ENCODE measurements at regions not wholly inside any gene's neighbourhood (a gene's known extent, or its start where the extent isn't known, plus 50 kb on each side); places are given as distances from the start of the nearest gene placed in this dataset.
"Not testable (repeated sequence)": the region's sequence is repeated elsewhere in the genome, so short reads cannot be mapped to it uniquely, and the experiment has no call there.

GRCh38 chr18:73458186-73458964, 590.6 kb upstream of the NETO1 start:
- DNase-seq (ENCODE audit: low spot score), result no peak

- no peak for DNase-seq (ENCODE audit: low spot score)
Measured at GRCh38 chr18:73456643-73457042, 588.9 kb upstream of the NETO1 start.

DNA sequence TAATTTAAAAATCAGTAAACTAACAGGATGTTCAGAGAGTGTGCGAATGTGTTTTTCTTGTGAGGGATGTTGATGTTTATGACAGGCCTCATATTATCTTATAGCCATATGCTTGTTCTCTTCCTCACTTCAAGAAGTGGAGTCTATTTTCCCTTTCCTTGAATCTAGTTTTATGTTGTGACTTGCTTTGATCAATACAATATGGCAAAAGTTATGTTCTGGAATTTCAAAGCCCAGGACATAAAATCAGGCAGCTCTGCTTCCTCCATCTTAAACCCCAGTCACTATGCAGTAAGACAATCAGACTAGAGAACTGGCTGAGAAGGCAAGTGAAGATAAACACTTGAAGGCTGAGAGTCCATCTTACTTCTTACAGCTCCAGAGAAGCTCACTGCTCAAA, 585.1 kb upstream of the NETO1 start:
- no peak for DNase-seq (ENCODE audit: low spot score)

DNA sequence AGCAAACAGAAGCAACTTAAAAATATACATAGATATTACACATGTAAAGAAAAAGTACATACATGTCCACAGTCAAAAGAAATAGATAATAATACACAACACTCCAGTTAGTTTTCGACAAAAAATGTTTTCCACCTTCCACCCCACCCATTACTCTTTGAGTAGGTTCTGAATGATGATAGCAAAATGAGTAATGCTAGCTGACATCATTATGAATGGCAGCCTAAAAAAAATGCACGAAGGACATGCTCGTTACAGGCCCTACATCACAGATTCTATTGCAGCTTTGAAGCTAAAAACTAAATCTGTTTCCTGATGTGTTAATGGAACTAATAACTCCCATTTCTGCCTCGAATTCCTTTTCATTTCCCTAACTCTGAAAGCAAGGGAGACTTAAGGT, 578.7 kb upstream of the NETO1 start:
- no peak for DNase-seq (ENCODE audit: low spot score)

DNA sequence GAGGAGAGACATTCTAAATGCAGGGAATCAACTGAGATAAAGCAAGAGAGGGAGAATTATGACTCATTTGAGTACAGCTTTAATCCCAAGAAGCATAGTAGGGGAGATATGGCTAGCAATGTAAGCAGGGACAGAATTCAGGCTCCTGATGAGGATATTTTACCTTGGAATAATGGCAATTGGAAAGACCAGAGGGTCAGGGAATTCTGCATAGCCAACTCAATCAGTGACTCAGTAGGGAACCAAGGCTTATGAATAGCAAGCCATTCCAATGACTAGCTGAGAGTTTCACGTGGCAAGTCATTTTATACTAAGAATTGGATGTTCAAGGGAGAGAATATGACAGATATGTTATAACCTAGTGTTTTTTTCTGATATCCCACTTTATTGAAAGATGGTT, 563.8 kb upstream of the NETO1 start:
- DNase-seq (ENCODE audit: low spot score), result no peak

DNA sequence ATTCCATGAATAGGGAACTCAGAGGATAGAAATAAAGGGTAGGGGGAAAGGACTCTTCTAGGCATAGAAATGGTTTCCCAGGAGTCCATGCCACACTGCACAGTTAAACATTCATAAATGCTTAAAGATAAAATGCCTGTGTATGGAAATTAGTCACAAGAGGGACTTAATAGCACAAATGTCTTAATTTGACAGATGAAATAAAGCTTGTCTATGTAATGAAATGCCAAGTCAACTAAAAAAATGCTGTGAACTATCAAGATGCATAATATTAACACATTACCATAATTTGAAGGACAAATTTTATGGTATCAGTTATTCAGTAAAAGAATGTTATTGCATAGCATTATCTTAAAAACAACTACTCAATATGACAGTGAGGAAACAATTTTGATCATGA, 553.2 kb upstream of the NETO1 start:
- no peak for DNase-seq (ENCODE audit: low spot score)

DNA sequence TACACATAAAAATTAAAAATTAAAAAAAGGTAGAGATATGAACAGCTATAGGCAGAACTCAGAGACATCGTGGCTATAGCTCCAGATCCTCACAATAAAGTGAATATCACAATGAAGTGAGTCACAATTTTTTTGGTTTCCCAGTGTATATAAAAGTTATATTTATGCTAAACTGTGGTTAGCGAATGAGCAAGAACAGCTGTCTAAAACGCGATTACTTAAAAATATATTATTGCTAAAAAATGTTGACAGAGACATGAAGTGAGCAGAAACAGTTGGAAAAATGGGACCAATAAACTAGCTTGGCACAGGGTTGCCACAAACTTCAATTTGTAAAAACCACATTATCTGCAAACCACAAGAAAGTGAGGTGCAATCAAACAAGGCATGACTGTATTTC, 551.7 kb upstream of the NETO1 start:
- no peak for DNase-seq (ENCODE audit: low spot score)

DNA sequence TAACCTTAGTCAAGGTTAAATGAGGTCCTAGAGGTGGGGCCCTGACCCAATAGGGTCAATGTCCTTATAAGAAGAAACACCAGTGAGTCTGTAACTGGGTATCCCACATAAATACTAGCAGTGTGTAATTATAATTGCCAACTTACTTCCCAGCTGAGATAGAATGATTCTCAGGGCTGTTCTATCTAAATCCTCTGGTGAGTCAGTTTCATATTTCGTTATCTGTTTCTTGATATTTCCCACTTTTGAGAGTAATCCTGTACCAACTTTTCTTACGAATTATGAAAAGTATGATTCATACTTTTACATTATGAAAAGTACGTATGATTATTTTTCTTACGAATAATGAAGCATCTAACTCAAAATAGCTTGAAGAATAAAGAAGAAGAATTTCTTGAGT, 546.8 kb upstream of the NETO1 start:
- DNase-seq (ENCODE audit: low spot score), result no peak

DNA sequence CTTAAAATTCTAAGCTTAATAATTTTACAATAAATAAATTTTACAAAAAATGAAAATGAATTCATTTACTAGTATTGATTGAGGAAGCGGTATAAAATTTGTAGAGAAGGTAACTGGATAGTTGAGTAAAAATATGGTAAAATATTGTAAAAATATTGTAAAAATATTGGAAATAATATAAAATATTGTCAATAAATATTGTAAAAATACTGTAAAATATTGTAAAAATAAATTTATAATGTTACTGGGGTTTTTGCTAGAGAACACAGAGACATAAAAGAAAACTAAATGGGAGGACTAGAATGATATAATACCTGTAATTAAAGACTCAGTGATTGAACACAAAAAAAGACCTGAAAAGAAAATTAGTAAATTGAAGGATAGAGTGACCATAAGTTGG, 546.3 kb upstream of the NETO1 start:
- no peak for DNase-seq (ENCODE audit: low spot score)

- no peak for DNase-seq (ENCODE audit: low spot score)
Measured at GRCh38 chr18:73409242-73409641, 541.5 kb upstream of the NETO1 start.

GRCh38 chr18:73408469-73408868, 540.7 kb upstream of the NETO1 start:
- DNase-seq (ENCODE audit: low spot score), result no peak

GRCh38 chr18:73407506-73407905, 539.7 kb upstream of the NETO1 start:
- no peak for DNase-seq (ENCODE audit: low spot score)

DNA sequence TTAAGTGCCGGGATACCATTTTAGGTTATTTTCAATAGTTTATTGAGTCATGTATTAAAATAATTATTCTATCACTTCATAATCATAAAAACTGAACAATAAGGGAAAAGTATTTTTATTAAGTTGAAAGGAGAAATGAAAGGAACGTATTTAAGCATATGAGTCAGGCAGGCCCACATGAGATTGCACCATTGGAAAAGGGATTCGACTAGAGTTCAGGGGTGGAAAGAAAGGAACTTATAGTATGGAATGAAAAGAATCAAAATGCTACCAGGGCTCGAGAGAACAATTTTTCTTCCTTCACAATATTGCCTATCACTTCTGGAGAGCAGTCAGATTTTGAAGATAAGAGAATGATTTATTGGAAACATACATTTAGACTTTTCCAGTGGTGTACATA, 516.5 kb upstream of the NETO1 start:
- no peak for DNase-seq (ENCODE audit: low spot score)

- DNase-seq (ENCODE audit: low spot score), result no peak
Measured at GRCh38 chr18:73381699-73382036, 513.9 kb upstream of the NETO1 start.

DNA sequence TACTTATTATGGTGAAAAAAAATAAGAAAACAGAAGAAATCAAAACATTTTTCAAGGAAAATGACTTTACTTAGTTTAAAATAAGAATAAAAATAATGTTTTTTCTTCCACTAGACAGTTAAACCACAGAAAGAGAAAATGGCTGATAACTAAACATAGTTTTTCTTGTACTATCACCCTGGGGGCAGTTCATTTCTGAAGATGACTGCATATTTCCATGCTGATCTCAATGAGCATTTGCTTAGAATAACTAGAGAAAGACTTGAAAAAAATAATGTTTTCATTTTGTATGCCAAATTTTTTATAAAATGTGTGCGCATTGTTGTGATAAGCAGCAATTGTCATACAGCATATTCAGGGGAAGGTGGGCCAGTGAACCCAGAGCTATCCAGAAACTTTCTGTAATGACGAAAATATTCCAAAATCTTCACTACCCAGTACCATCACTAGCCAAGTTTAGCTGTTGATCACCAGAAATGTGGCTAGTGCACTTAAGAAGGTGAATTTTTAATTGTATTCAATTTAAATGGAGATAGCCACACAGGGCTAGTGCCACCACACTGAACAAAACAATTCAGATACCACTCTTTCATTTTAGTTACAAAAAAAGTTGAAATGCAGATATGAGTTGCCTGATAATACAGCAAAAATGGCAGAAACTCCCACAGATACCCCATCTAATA, 513.4 kb upstream of the NETO1 start:
- no peak for DNase-seq (ENCODE audit: low spot score)

- DNase-seq (ENCODE audit: low spot score), result no peak
Measured at GRCh38 chr18:73366713-73367112, 498.9 kb upstream of the NETO1 start.

DNA sequence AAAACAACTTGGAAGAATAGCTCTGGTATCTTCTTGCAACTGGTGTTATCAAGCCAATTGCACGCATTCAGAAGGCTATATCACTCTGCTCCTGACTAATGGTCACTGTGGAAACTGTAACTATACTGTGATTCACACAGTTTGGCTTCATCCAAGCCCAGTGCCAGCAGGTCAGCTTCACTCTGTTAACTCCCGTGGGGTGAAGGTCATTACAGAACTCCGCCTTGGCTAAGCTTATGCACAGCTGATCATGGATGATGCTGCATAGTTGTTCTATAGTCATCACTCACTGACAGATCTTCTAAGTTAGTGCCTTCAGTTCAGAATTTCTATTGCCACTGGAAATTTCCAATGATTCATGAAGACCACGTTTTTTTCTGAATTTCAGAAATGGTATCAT, 497.2 kb upstream of the NETO1 start:
- DNase-seq (ENCODE audit: low spot score), result no peak

DNA sequence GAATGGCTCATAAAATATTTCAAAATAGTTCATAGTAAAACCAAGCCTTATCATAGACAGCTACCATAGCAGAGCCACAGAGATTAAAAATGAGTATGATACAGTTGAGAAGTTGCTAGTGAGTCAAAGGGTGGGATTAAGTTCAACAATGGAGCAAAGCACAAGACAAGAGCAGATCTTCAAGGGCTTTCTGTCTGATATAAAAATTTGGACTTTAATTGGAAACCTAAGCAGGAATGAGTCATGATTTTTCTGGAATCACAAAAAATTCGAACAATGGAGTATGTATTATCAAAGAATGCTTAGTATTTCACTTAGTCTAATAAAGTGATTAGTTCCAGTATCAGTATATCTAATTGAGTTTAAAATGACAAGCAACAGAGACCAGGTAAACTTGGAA, 487.3 kb upstream of the NETO1 start:
- no peak for DNase-seq (ENCODE audit: low spot score)

DNA sequence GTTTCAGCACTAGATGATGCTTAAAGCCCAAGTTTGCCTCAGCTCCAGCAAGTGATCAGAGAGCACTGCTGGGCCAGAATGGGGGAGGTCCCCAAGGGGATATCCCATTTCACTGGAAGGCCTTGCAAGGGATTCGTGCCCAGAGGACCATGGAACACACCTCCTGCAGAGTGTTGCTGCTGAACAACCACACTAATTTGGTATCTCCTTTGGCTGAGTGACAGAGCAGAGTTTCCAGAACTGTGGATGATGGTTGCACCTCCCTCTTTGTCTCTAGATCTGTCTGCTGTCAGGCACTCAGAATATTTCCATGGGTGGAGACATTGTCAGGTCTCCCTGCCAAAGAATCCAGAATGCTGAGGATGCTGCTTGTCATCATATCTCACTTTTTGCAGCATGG, 484.8 kb upstream of the NETO1 start:
- no peak for DNase-seq (ENCODE audit: low spot score)

GRCh38 chr18:73340135-73340977, 472.6 kb upstream of the NETO1 start:
- peak; percentile 21 for DNase-seq (ENCODE audit: low spot score)

DNA sequence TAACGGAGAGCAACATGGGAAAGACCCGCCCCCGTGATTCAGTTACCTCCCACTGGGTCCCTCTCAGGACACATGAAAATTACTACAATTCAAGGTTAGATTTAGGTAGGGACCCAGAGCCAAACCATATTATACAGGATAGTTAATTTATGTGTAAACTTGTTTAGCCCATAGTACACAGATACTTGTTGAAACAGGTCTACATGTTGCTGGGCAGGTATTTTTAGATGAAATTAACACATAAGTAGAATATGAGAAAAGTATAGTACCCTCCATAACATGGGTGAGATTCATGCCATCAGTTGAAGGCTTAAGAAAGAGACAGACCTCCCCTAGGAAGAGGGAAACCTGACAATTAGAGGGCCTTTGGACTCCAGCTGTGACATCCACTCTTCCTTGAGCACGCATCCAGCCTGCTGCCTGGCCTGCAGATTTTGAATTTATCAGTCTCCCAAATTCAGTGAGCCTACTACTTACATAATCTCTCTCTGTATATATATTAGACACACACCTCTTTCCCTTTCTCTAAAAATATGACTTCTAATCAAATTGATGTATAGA, 463.5 kb upstream of the NETO1 start:
- DNase-seq (ENCODE audit: low spot score), result no peak

- DNase-seq (ENCODE audit: low spot score), result not testable (repeated sequence)
Measured at GRCh38 chr18:73330106-73330505, 462.3 kb upstream of the NETO1 start.

Data from HT-29 (cell line).